ENCODE measurements at regions not wholly inside any gene's neighbourhood (a gene's known extent, or its start where the extent isn't known, plus 50 kb on each side); places are given as distances from the start of the nearest gene placed in this dataset.

- no peak for TF ChIP-seq CTCF (IDR thresholded peaks at IDR 0.05; ENCODE audit: extremely low read depth, low read depth, low read length)
Observed at GRCh38 chr2:126811101-126811500, 87.6 kb upstream of the TEX51 start.

GRCh38 chr2:126817172-126817571 lies 81.5 kb upstream of the TEX51 start:
- Histone ChIP-seq H2AFZ (ENCODE audit: low read length) (no peak overlapping the region), H3K36me3 (ENCODE audit: insufficient read depth, low read length) (no peaks in the 10 kb centered on the region), H3K4me3 (ENCODE audit: insufficient read depth, low read length) (no peak overlapping the region), H3K27me3 (ENCODE audit: insufficient read depth, low read length) (no peaks in the 10 kb centered on the region), H3K9me3 (ENCODE audit: low read depth, low read length) (no peaks in the 10 kb centered on the region), H3K79me2 (ENCODE audit: insufficient read depth, low read length) (no peaks in the 10 kb centered on the region), H4K20me1 (ENCODE audit: insufficient read depth, low read length) (no peaks in the 10 kb centered on the region), H3K27ac (ENCODE audit: low read depth, low read length) (no peak overlapping the region), H3K4me2 (ENCODE audit: insufficient read depth, low read length) (no peak overlapping the region), H3K4me1 (ENCODE audit: insufficient read depth, low read length) (no peaks in the 10 kb centered on the region)
- no peak for DNase-seq (ENCODE audit: insufficient read length, low spot score, missing footprints)
- no peak for TF ChIP-seq CTCF (IDR thresholded peaks at IDR 0.05; ENCODE audit: extremely low read depth, low read depth, low read length)

More at GRCh38 chr2:126811101-126811500, 87.6 kb upstream of the TEX51 start:
- Histone ChIP-seq H3K27me3 (ENCODE audit: insufficient read depth, low read length) (no peaks in the 10 kb centered on the region), H4K20me1 (ENCODE audit: insufficient read depth, low read length) (no peaks in the 10 kb centered on the region), H3K27ac (ENCODE audit: low read depth, low read length) (no peak overlapping the region), H3K36me3 (ENCODE audit: insufficient read depth, low read length) (no peaks in the 10 kb centered on the region), H3K4me3 (ENCODE audit: insufficient read depth, low read length) (no peak overlapping the region), H2AFZ (ENCODE audit: low read length) (no peak overlapping the region), H3K9me3 (ENCODE audit: low read depth, low read length) (no peaks in the 10 kb centered on the region), H3K4me2 (ENCODE audit: insufficient read depth, low read length) (no peak overlapping the region), H3K79me2 (ENCODE audit: insufficient read depth, low read length) (no peaks in the 10 kb centered on the region), H3K4me1 (ENCODE audit: insufficient read depth, low read length) (no peaks in the 10 kb centered on the region)
- no peak for DNase-seq (ENCODE audit: insufficient read length, low spot score, missing footprints)

GRCh38 chr2:126822115-126822514 lies 76.6 kb upstream of the TEX51 start:
- no peaks in the 10 kb centered on the region for H3K79me2 ChIP-seq (ENCODE audit: insufficient read depth, low read length)

GRCh38 chr2:126822921-126823320 lies 75.8 kb upstream of the TEX51 start:
- no peak overlapping the region for H3K4me3 ChIP-seq (ENCODE audit: insufficient read depth, low read length)
- H2AFZ ChIP-seq (ENCODE audit: low read length): no peak overlapping the region
- no peaks in the 10 kb centered on the region for H3K79me2 ChIP-seq (ENCODE audit: insufficient read depth, low read length)
- no peak for TF ChIP-seq CTCF (IDR thresholded peaks at IDR 0.05; ENCODE audit: extremely low read depth, low read depth, low read length)
- no peaks in the 10 kb centered on the region for H3K9me3 ChIP-seq (ENCODE audit: low read depth, low read length)
- DNase-seq (ENCODE audit: insufficient read length, low spot score, missing footprints): no peak
- H3K4me1 ChIP-seq (ENCODE audit: insufficient read depth, low read length): no peaks in the 10 kb centered on the region
- H3K4me2 ChIP-seq (ENCODE audit: insufficient read depth, low read length): no peak overlapping the region
- H3K27ac ChIP-seq (ENCODE audit: low read depth, low read length): no peak overlapping the region
- H4K20me1 ChIP-seq (ENCODE audit: insufficient read depth, low read length): no peaks in the 10 kb centered on the region
- no peaks in the 10 kb centered on the region for H3K36me3 ChIP-seq (ENCODE audit: insufficient read depth, low read length)
- no peaks in the 10 kb centered on the region for H3K27me3 ChIP-seq (ENCODE audit: insufficient read depth, low read length)

More at GRCh38 chr2:126822115-126822514, 76.6 kb upstream of the TEX51 start:
- no peak overlapping the region for H3K4me2 ChIP-seq (ENCODE audit: insufficient read depth, low read length)
- no peak for DNase-seq (ENCODE audit: insufficient read length, low spot score, missing footprints)
- H3K4me3 ChIP-seq (ENCODE audit: insufficient read depth, low read length): no peak overlapping the region
- H3K27ac ChIP-seq (ENCODE audit: low read depth, low read length): no peak overlapping the region
- H3K27me3 ChIP-seq (ENCODE audit: insufficient read depth, low read length): no peaks in the 10 kb centered on the region
- no peak for TF ChIP-seq CTCF (IDR thresholded peaks at IDR 0.05; ENCODE audit: extremely low read depth, low read depth, low read length)
- no peaks in the 10 kb centered on the region for H3K4me1 ChIP-seq (ENCODE audit: insufficient read depth, low read length)
- H2AFZ ChIP-seq (ENCODE audit: low read length): no peak overlapping the region
- H3K9me3 ChIP-seq (ENCODE audit: low read depth, low read length): no peaks in the 10 kb centered on the region
- no peaks in the 10 kb centered on the region for H4K20me1 ChIP-seq (ENCODE audit: insufficient read depth, low read length)
- no peaks in the 10 kb centered on the region for H3K36me3 ChIP-seq (ENCODE audit: insufficient read depth, low read length)

Data from osteoblast (primary cell).